ENCODE measurements at regions not wholly inside any gene's neighbourhood (a gene's known extent, or its start where the extent isn't known, plus 50 kb on each side); places are given as distances from the start of the nearest gene placed in this dataset.

DNA sequence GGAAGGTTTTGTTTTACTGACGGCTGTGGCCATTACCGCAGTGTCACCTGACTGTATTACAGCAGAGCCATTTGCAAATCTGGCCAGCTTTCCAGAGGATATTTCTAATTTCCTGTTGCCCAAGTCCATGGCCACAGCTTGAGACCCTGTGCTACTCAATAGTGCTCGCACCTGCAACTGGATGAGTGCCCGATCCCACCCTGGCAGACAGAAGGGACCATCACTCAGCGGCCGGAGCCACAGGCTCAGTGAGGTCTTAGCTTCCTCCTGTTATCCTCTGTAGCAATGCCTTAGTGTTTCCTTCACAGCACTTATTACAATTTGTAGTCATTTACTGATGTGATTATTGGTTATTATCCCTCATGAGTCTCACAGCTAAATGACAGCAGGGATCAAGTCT, 184.8 kb downstream of the LRRN1 start:
- TF ChIP-seq POLR2A (IDR thresholded peaks at IDR 0.05; ENCODE audit: low read length) (no peak), GATA1 (IDR thresholded peaks at IDR 0.05; ENCODE audit: low read depth, low read length) (no peak)
